K562 (cell line): ENCODE measurements at regions not wholly inside any gene's neighbourhood (a gene's known extent, or its start where the extent isn't known, plus 50 kb on each side); places are given as distances from the start of the nearest gene placed in this dataset.

Source experiments
- ATF3 ChIP-seq, 2 experiments: fragments of 450-650 bp in 1 of 2; sonication (generic) in 1 of 2; formaldehyde crosslinking in 1 of 2; IDR thresholded peaks in 1 of 2; conservative IDR thresholded peaks in 1 of 2; 2 replicates each; pipeline versions ENCODE4 v1.6.1 to v1.8.1; 2016 to 2023; ENCODE audit warnings: mild to moderate bottlenecking in 2 of 2, moderate library complexity in 2 of 2, inconsistent platforms in 1 of 2, missing genetic modification reagents in 1 of 2
- CLOCK ChIP-seq: fragments of 250-450 bp; sonication (Bioruptor Pico); IDR thresholded peaks from 2 replicates; pipeline ENCODE4 v1.4.0; 2020; ENCODE audit warnings: mild to moderate bottlenecking, moderate library complexity, borderline replicate concordance
- DLX4 ChIP-seq: fragments of 250-450 bp; sonication (Bioruptor Pico); IDR thresholded peaks from 2 replicates; pipeline ENCODE4 v1.6.1; 2021; ENCODE audit warnings: mild to moderate bottlenecking
- GATA2 ChIP-seq: sonication (generic); formaldehyde crosslinking; IDR thresholded peaks from 2 replicates; pipeline ENCODE4 v1.4.0; 2020; ENCODE audit warnings: mild to moderate bottlenecking, missing genetic modification reagents
- KAT2B ChIP-seq: IDR thresholded peaks from one replicate; pipeline ENCODE4 v1.6.1; 2012; ENCODE audit warnings: low read depth, mild to moderate bottlenecking, control low read depth, inconsistent platforms, low read length, moderate library complexity
- KLF6 ChIP-seq: fragments of 250-450 bp; sonication (Bioruptor Pico); IDR thresholded peaks from 2 replicates; pipeline ENCODE4 v1.4.0; 2020; ENCODE audit warnings: mild to moderate bottlenecking, moderate library complexity, borderline replicate concordance
- L3MBTL2 ChIP-seq: fragments of 450-650 bp; IDR thresholded peaks from 2 replicates; pipeline ENCODE4 v1.6.1; 2016; ENCODE audit warnings: mild to moderate bottlenecking, moderate library complexity
- MAFF ChIP-seq: IDR thresholded peaks from 2 replicates; pipeline ENCODE4 v1.6.1; 2012; ENCODE audit warnings: low read length, improper control_type of control experiment
- NFE2L1 ChIP-seq: fragments of 450-650 bp; IDR thresholded peaks from 2 replicates; pipeline ENCODE4 v1.6.1; 2016; ENCODE audit warnings: missing genetic modification characterization, low read depth, mild to moderate bottlenecking, missing compliant biosample characterization, moderate library complexity, borderline replicate concordance
- NR2C1 ChIP-seq, 2 experiments: fragments of 450-650 bp; IDR thresholded peaks; 2 replicates each; pipeline ENCODE4 v1.6.1; 2017; ENCODE audit warnings: mild to moderate bottlenecking in 2 of 2, antibody characterized with exemption in 1 of 2, inconsistent platforms in 1 of 2, missing compliant biosample characterization in 1 of 2, missing genetic modification characterization in 1 of 2
- NR2F6 ChIP-seq: fragments of 450-650 bp; formaldehyde crosslinking; IDR thresholded peaks from 2 replicates; pipeline ENCODE4 v1.4.0; 2020; ENCODE audit warnings: mild to moderate bottlenecking
- NUFIP1 ChIP-seq: fragments of 450-650 bp; IDR thresholded peaks from 2 replicates; pipeline ENCODE4 v1.6.1; 2018; ENCODE audit not compliant: partially characterized antibody
- PHF20 ChIP-seq: fragments of 450-650 bp; IDR thresholded peaks from 2 replicates; pipeline ENCODE4 v1.6.1; 2018; ENCODE audit not compliant: partially characterized antibody
- PML ChIP-seq: IDR thresholded peaks from 2 replicates; pipeline ENCODE4 v1.6.1; 2012; ENCODE audit warnings: low read length, inconsistent platforms
- RFX1 ChIP-seq: fragments of 450-650 bp; IDR thresholded peaks from 2 replicates; pipeline ENCODE4 v1.6.1; 2016; ENCODE audit warnings: mild to moderate bottlenecking, moderate library complexity
- SAP30 ChIP-seq: fragments of 200-600 bp; sonication (generic); IDR thresholded peaks from 2 replicates; pipeline ENCODE4 v1.6.1; 2012; ENCODE audit warnings: borderline replicate concordance, low read depth, mild to moderate bottlenecking, moderate library complexity, low read length, control low read depth, inconsistent platforms; ENCODE audit not compliant: insufficient read depth, poor library complexity, severe bottlenecking
- STAT5B ChIP-seq: fragments of 250-450 bp; sonication (Bioruptor Pico); IDR thresholded peaks from 2 replicates; pipeline ENCODE4 v1.8.0; 2021; ENCODE audit warnings: mild to moderate bottlenecking, inconsistent platforms
- STAT6 ChIP-seq: sonication (generic); formaldehyde crosslinking; IDR thresholded peaks from 2 replicates; pipeline ENCODE4 v1.8.1; 2023; ENCODE audit warnings: mild to moderate bottlenecking, missing genetic modification reagents
- THAP7 ChIP-seq: fragments of 250-450 bp; sonication (Bioruptor Pico); IDR thresholded peaks from 2 replicates; pipeline ENCODE4 v1.5.0; 2021
- ZNF12 ChIP-seq: sonication (generic); formaldehyde crosslinking; IDR thresholded peaks from 2 replicates; pipeline ENCODE4 v1.4.0; 2020; ENCODE audit warnings: mild to moderate bottlenecking, missing genetic modification reagents
- ZNF121 ChIP-seq: sonication (generic); formaldehyde crosslinking; conservative IDR thresholded peaks from 2 replicates; pipeline ENCODE4 v1.8.0; 2022; ENCODE audit warnings: missing genetic modification reagents
- ZNF436 ChIP-seq: fragments of 250-450, 450-650 bp; sonication (Bioruptor Pico); formaldehyde crosslinking; IDR thresholded peaks from 2 replicates; pipeline ENCODE4 v1.7.0; 2020; ENCODE audit warnings: mild to moderate bottlenecking

- TF ChIP-seq NR2C1 (IDR thresholded peaks at IDR 0.05) (no peak), NR2C1 (tag; IDR thresholded peaks at IDR 0.05) (peak; percentile 31; the same call in 1 of the 2 replicates), STAT6 (CRISPR knock-in tag) (no peak), NR2F6 (no peak), RFX1 (no peak), L3MBTL2 (no peak), ATF3 (IDR thresholded peaks at IDR 0.05) (peak; percentile 55), ATF3 (CRISPR knock-in tag; conservative IDR thresholded peaks at IDR 0.05) (no peak), STAT5B (CRISPR knock-in tag) (no peak), PML (no peak; the same call in 1 of the 2 replicates), ZNF436 (CRISPR knock-in tag) (no peak), KLF6 (CRISPR knock-in tag) (no peak), ZNF121 (CRISPR knock-in tag) (no peak), THAP7 (CRISPR knock-in tag) (no peak), CLOCK (CRISPR knock-in tag) (no peak), NUFIP1 (no peak), ZNF12 (CRISPR knock-in tag) (no peak), PHF20 (no peak), MAFF (peak; percentile 74), KAT2B (no peak), NFE2L1 (tag) (no peak; the same call in 1 of the 2 replicates), SAP30 (no peak), DLX4 (CRISPR knock-in tag) (no peak), GATA2 (CRISPR knock-in tag) (no peak; the same call in 1 of the 2 replicates)
Observed at GRCh38 chr7:138400400-138400886, 59.6 kb upstream of the TRIM24 start (continued).
